Mesenchymal stem cell (in vitro differentiated cells and primary cell): ENCODE measurements at regions not wholly inside any gene's neighbourhood (a gene's known extent, or its start where the extent isn't known, plus 50 kb on each side); places are given as distances from the start of the nearest gene placed in this dataset.

Experiments
- DNase-seq: peaks from one replicate; pipeline ENCODE4 v3.0.0-alpha.2; 2013
- H2AFZ ChIP-seq: one replicate; pipeline ENCODE4 v1.6.1; 2013; ENCODE audit warnings: low read depth, mild to moderate bottlenecking, control low read depth, inconsistent platforms, low read length, moderate library complexity
- H2AK5ac ChIP-seq: 2 replicates; pipeline ENCODE4 v1.6.1; 2013; ENCODE audit warnings: low read length, moderate library complexity, mild to moderate bottlenecking, inconsistent platforms; ENCODE audit not compliant: severe bottlenecking
- H2BK120ac ChIP-seq: one replicate; pipeline ENCODE4 v1.6.1; 2013; ENCODE audit warnings: low read depth, mild to moderate bottlenecking, inconsistent platforms, low read length, moderate library complexity
- H2BK12ac ChIP-seq, 2 experiments: one replicate each; pipeline ENCODE4 v1.6.1; 2013; ENCODE audit warnings: inconsistent platforms in 2 of 2, low read length in 2 of 2, mild to moderate bottlenecking in 2 of 2, moderate library complexity in 2 of 2, control low read depth in 1 of 2
- H2BK15ac ChIP-seq: one replicate; pipeline ENCODE4 v1.6.1; 2013; ENCODE audit warnings: mild to moderate bottlenecking, low read depth, inconsistent platforms; ENCODE audit not compliant: poor library complexity, severe bottlenecking
- H2BK5ac ChIP-seq: 2 replicates; pipeline ENCODE4 v1.6.1; 2013; ENCODE audit warnings: low read depth, mild to moderate bottlenecking, low read length, control low read depth, inconsistent platforms; ENCODE audit not compliant: poor library complexity, severe bottlenecking
- H3K14ac ChIP-seq, 2 experiments: one replicate each; pipeline ENCODE4 v1.6.1; 2013; ENCODE audit warnings: inconsistent platforms in 2 of 2, low read length in 2 of 2, control low read depth in 1 of 2, mild to moderate bottlenecking in 1 of 2, moderate library complexity in 1 of 2
- H3K18ac ChIP-seq, 2 experiments: one replicate each; pipeline ENCODE4 v1.6.1; 2013; ENCODE audit warnings: inconsistent platforms in 2 of 2, low read length in 2 of 2, control low read depth in 1 of 2, low read depth in 1 of 2, mild to moderate bottlenecking in 1 of 2
- H3K23ac ChIP-seq, 2 experiments: one replicate each; pipeline ENCODE4 v1.6.1; 2013; ENCODE audit warnings: inconsistent platforms in 2 of 2, low read length in 2 of 2, mild to moderate bottlenecking in 2 of 2, moderate library complexity in 2 of 2, control low read depth in 1 of 2
- H3K27ac ChIP-seq: 2 replicates; pipeline ENCODE4 v1.5.1; 2013; ENCODE audit warnings: mild to moderate bottlenecking, moderate library complexity, low read length, control low read depth, inconsistent platforms; ENCODE audit not compliant: poor library complexity, severe bottlenecking
- H3K27me3 ChIP-seq, 2 experiments: 2 replicates each; pipeline versions ENCODE4 v1.6.1 to v1.7.0; 2013; ENCODE audit warnings: low read length in 2 of 2, mild to moderate bottlenecking in 2 of 2, moderate library complexity in 2 of 2, control low read depth in 1 of 2, inconsistent platforms in 1 of 2; ENCODE audit not compliant: control insufficient read depth in 1 of 2, insufficient read depth in 1 of 2
- H3K36me3 ChIP-seq, 2 experiments: 2 replicates each; pipeline versions ENCODE4 v1.6.1 to v1.7.0; 2013; ENCODE audit warnings: low read length in 2 of 2, control low read depth in 1 of 2, inconsistent platforms in 1 of 2, low read depth in 1 of 2, mild to moderate bottlenecking in 1 of 2; ENCODE audit not compliant: insufficient read depth in 2 of 2, control insufficient read depth in 1 of 2
- H3K4ac ChIP-seq, 2 experiments: one replicate each; pipeline ENCODE4 v1.6.1; 2013; ENCODE audit warnings: inconsistent platforms in 2 of 2, low read length in 2 of 2, mild to moderate bottlenecking in 2 of 2, moderate library complexity in 2 of 2, control low read depth in 1 of 2, low read depth in 1 of 2
- H3K4me1 ChIP-seq: 2 replicates; pipeline ENCODE4 v1.6.1; 2013; ENCODE audit warnings: low read depth, low read length, control low read depth; ENCODE audit not compliant: control insufficient read depth, insufficient read depth
- H3K4me2 ChIP-seq: 2 replicates; pipeline ENCODE4 v1.6.1; 2013; ENCODE audit warnings: low read length, mild to moderate bottlenecking, inconsistent platforms; ENCODE audit not compliant: poor library complexity, severe bottlenecking
- H3K4me3 ChIP-seq, 2 experiments: 2 replicates each; pipeline versions ENCODE4 v1.5.1 to v1.7.0; 2013; ENCODE audit warnings: low read length in 2 of 2, mild to moderate bottlenecking in 2 of 2, control low read depth in 1 of 2, low read depth in 1 of 2; ENCODE audit not compliant: insufficient read depth in 1 of 2
- H3K79me1 ChIP-seq: replicated peaks from 2 replicates; pipeline ENCODE4 v1.6.1; 2013; ENCODE audit warnings: mild to moderate bottlenecking, control low read depth, low read length, inconsistent platforms; ENCODE audit not compliant: poor library complexity, severe bottlenecking
- H3K9ac ChIP-seq: 2 replicates; pipeline ENCODE4 v1.7.0; 2013; ENCODE audit warnings: mild to moderate bottlenecking, low read length, moderate library complexity
- H3K9me3 ChIP-seq: 2 replicates; pipeline ENCODE4 v1.7.0; 2013; ENCODE audit warnings: mild to moderate bottlenecking, low read length; ENCODE audit not compliant: control insufficient read depth
- H4K8ac ChIP-seq: one replicate; pipeline ENCODE4 v1.6.1; 2013; ENCODE audit warnings: inconsistent platforms, mild to moderate bottlenecking, low read length, moderate library complexity
- H4K91ac ChIP-seq: one replicate; pipeline ENCODE4 v1.6.1; 2013; ENCODE audit warnings: mild to moderate bottlenecking, low read length, inconsistent platforms
- WGBS: methylation state at CpG from one replicate; pipeline ENCODE4 v1.1.7; 2013; ENCODE audit warnings: mixed read lengths; 5-methylcytosine and 5-hydroxymethylcytosine counted together

GRCh38 chr16:13439766-13440165 lies 480.2 kb upstream of the ERCC4 start:
- no peak overlapping the region for H2BK120ac ChIP-seq
- DNase-seq = no peak
- peaks cover 10% of the 10 kb centered on the region for H3K4me1 ChIP-seq
- no peak overlapping the region for H3K18ac ChIP-seq
- no peak overlapping the region for H3K4ac ChIP-seq
- H3K4me2 ChIP-seq = no peak overlapping the region
- no peak overlapping the region for H3K4me3 ChIP-seq
- H2BK12ac ChIP-seq = no peak overlapping the region
- H2AK5ac ChIP-seq = peak overlapping the region; percentile 78
- no peak overlapping the region for H3K9ac ChIP-seq
- H2AFZ ChIP-seq = no peak overlapping the region
- H2BK5ac ChIP-seq = no peak overlapping the region
- H4K8ac ChIP-seq = no peak overlapping the region
- H3K79me1 ChIP-seq = no peaks in the 10 kb centered on the region
- no peak overlapping the region for H2BK15ac ChIP-seq
- no peaks in the 10 kb centered on the region for H3K9me3 ChIP-seq
- 64% methylated on average over 9 of the region's 9 CpGs for WGBS
- H3K27ac ChIP-seq = no peak overlapping the region
- H3K27me3 ChIP-seq = no peaks in the 10 kb centered on the region
- H3K36me3 ChIP-seq = no peaks in the 10 kb centered on the region
- H4K91ac ChIP-seq = no peak overlapping the region
- H3K23ac ChIP-seq = no peak overlapping the region
- no peak overlapping the region for H3K14ac ChIP-seq

- Histone ChIP-seq H2BK15ac (no peak overlapping the region), H2BK12ac (no peak overlapping the region), H3K9ac (no peak overlapping the region), H2AFZ (no peak overlapping the region), H2BK120ac (no peak overlapping the region), H3K79me1 (no peaks in the 10 kb centered on the region), H3K18ac (no peak overlapping the region), H3K14ac (no peak overlapping the region), H3K9me3 (no peaks in the 10 kb centered on the region), H3K4ac (no peak overlapping the region), H3K27ac (no peak overlapping the region), H2AK5ac (no peak overlapping the region), H3K4me3 (no peak overlapping the region), H3K4me1 (peaks cover 4% of the 10 kb centered on the region), H3K23ac (no peak overlapping the region), H3K4me2 (no peak overlapping the region), H3K36me3 (no peaks in the 10 kb centered on the region), H2BK5ac (no peak overlapping the region), H4K91ac (no peak overlapping the region), H4K8ac (no peak overlapping the region), H3K27me3 (no peaks in the 10 kb centered on the region)
- no peak for DNase-seq
- WGBS = 63% methylated on average over 3 of the region's 3 CpGs
Measured at GRCh38 chr16:13441675-13442074, 478.3 kb upstream of the ERCC4 start.

GRCh38 chr16:13448346-13448745 lies 471.6 kb upstream of the ERCC4 start:
- Histone ChIP-seq H3K27me3 (no peaks in the 10 kb centered on the region), H4K91ac (no peak overlapping the region), H2BK15ac (no peak overlapping the region), H3K4me2 (no peak overlapping the region), H3K9ac (no peak overlapping the region), H3K14ac (no peak overlapping the region), H2BK12ac (no peak overlapping the region), H3K79me1 (no peaks in the 10 kb centered on the region), H3K36me3 (no peaks in the 10 kb centered on the region), H3K18ac (no peak overlapping the region), H3K4me1 (peaks cover under 1% of the 10 kb centered on the region), H2BK120ac (no peak overlapping the region), H3K9me3 (no peaks in the 10 kb centered on the region), H3K23ac (no peak overlapping the region), H3K27ac (no peak overlapping the region), H2AFZ (no peak overlapping the region), H4K8ac (no peak overlapping the region), H2BK5ac (no peak overlapping the region), H3K4ac (no peak overlapping the region), H3K4me3 (no peak overlapping the region), H2AK5ac (no peak overlapping the region)
- DNase-seq = no peak
- 55% methylated on average over 4 of the region's 4 CpGs for WGBS

DNA sequence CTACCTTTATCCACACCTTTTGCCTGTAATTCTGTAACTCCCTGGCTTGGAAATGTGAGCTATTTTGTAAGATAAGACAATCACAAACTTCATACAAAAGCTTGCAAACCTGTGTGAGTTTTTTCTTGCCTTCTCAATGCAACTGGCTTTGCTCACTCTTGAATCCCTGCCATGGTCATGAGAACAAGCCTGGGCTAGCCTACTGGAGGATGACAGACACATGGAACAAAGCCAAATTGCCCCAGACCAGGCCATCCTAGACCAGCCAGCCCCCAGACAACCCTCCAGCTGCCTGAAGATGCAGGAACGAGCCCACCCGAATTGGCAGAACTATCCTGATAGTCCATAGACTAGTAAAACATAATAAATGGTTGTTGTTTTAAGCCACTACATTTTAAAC lies 466.6 kb upstream of the ERCC4 start:
- Histone ChIP-seq H2BK15ac (no peak overlapping the region), H4K8ac (no peak overlapping the region), H3K14ac (no peak overlapping the region), H2AK5ac (no peak overlapping the region), H3K4ac (no peak overlapping the region), H2BK12ac (no peak overlapping the region), H3K4me1 (peaks cover 2% of the 10 kb centered on the region), H3K4me3 (no peak overlapping the region), H4K91ac (no peak overlapping the region), H3K27me3 (no peaks in the 10 kb centered on the region), H3K79me1 (no peaks in the 10 kb centered on the region), H3K27ac (no peak overlapping the region), H2AFZ (no peak overlapping the region), H3K4me2 (no peak overlapping the region), H3K36me3 (no peaks in the 10 kb centered on the region), H3K9ac (peak overlapping the region; percentile 41), H2BK120ac (no peak overlapping the region), H2BK5ac (no peak overlapping the region), H3K9me3 (no peaks in the 10 kb centered on the region), H3K18ac (no peak overlapping the region), H3K23ac (no peak overlapping the region)
- DNase-seq = no peak
- WGBS = no CpG with 5 or more reads among the region's 2 CpGs
